ENCODE measurements at regions not wholly inside any gene's neighbourhood (a gene's known extent, or its start where the extent isn't known, plus 50 kb on each side); places are given as distances from the start of the nearest gene placed in this dataset.
"Not testable (repeated sequence)": the region's sequence is repeated elsewhere in the genome, so short reads cannot be mapped to it uniquely, and the experiment has no call there.

- no peak for DNase-seq
Measured at GRCh38 chr15:77877869-77878577, 199.5 kb downstream of the TBC1D2B start.

GRCh38 chr15:77876107-77876820, 201.2 kb downstream of the TBC1D2B start:
- DNase-seq = not testable (repeated sequence)

GRCh38 chr15:77875066-77875721, 202.3 kb downstream of the TBC1D2B start:
- peak; percentile 70 for DNase-seq

GRCh38 chr15:77874063-77874462, 203.4 kb downstream of the TBC1D2B start:
- DNase-seq = no peak

- DNase-seq = not testable (repeated sequence)
Measured at GRCh38 chr15:77872521-77873425, 204.7 kb downstream of the TBC1D2B start.

- no peak for DNase-seq
Measured at GRCh38 chr15:77871852-77872371, 205.6 kb downstream of the TBC1D2B start.

- peak; percentile 43 for DNase-seq
Measured at GRCh38 chr15:77870195-77871065, 207.1 kb downstream of the TBC1D2B start.

GRCh38 chr15:77869021-77869895, 208.3 kb downstream of the TBC1D2B start:
- no peak for DNase-seq

- DNase-seq = not testable (repeated sequence)
Measured at GRCh38 chr15:77868048-77868629, 209.4 kb downstream of the TBC1D2B start.

GRCh38 chr15:77867266-77868047, 210.1 kb downstream of the TBC1D2B start:
- no peak for DNase-seq

GRCh38 chr15:77866596-77867125, 210.8 kb downstream of the TBC1D2B start:
- DNase-seq = no peak

- DNase-seq = no peak
Measured at GRCh38 chr15:77866186-77866585, 211.3 kb downstream of the TBC1D2B start.

- no peak for DNase-seq
Measured at GRCh38 chr15:77865701-77866100, 211.8 kb downstream of the TBC1D2B start.

- no peak for DNase-seq
Measured at GRCh38 chr15:77865106-77865610, 212.4 kb downstream of the TBC1D2B start.

- no peak for DNase-seq
Measured at GRCh38 chr15:77864211-77865105, 213.1 kb downstream of the TBC1D2B start.

GRCh38 chr15:77863491-77864105, 213.9 kb downstream of the TBC1D2B start:
- no peak for DNase-seq

- DNase-seq = no peak
Measured at GRCh38 chr15:77862651-77863104, 214.8 kb downstream of the TBC1D2B start.

All from 8988T (cell line).